ENCODE measurements at regions not wholly inside any gene's neighbourhood (a gene's known extent, or its start where the extent isn't known, plus 50 kb on each side); places are given as distances from the start of the nearest gene placed in this dataset.

DNA sequence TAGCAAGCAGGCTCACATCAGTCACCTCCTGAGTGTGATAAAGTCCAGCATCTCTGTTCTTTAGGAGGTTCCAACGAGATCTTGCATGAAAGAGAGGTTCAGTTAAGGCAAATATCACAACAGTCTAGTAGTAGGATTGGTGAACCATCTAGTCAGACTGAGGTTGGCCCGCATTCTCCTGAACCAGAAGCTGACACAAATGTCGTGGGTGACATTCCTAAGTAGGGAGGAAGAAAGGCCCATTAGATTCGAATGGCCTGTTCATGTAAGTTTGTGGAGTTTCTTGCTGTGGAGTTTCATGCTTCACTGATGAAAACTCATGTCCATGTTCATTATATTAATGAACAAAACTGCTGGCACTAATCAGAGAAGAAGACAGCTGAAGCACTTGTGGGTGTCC, 66.7 kb upstream of the XCR1 start:
- FAIRE-seq, result no peak
- Histone ChIP-seq H3K4me3 (ENCODE audit: low read depth, low read length) (no peak overlapping the region), H3K27me3 (ENCODE audit: control insufficient read depth, insufficient read depth, low read length) (no peaks in the 10 kb centered on the region), H3K36me3 (ENCODE audit: control insufficient read depth, insufficient read depth, low read length) (no peaks in the 10 kb centered on the region)
- DNase-seq (ENCODE audit: low read depth), result no peak
- TF ChIP-seq, protein P1, sequence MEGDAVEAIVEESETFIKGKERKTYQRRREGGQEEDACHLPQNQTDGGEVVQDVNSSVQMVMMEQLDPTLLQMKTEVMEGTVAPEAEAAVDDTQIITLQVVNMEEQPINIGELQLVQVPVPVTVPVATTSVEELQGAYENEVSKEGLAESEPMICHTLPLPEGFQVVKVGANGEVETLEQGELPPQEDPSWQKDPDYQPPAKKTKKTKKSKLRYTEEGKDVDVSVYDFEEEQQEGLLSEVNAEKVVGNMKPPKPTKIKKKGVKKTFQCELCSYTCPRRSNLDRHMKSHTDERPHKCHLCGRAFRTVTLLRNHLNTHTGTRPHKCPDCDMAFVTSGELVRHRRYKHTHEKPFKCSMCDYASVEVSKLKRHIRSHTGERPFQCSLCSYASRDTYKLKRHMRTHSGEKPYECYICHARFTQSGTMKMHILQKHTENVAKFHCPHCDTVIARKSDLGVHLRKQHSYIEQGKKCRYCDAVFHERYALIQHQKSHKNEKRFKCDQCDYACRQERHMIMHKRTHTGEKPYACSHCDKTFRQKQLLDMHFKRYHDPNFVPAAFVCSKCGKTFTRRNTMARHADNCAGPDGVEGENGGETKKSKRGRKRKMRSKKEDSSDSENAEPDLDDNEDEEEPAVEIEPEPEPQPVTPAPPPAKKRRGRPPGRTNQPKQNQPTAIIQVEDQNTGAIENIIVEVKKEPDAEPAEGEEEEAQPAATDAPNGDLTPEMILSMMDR (IDR thresholded peaks at IDR 0.05; ENCODE audit: insufficient read depth, low read length, severe bottlenecking), result no peak

- FAIRE-seq (no peak), DNase-seq (ENCODE audit: low read depth) (no peak)
- H3K36me3 ChIP-seq (ENCODE audit: control insufficient read depth, insufficient read depth, low read length), result no peaks in the 10 kb centered on the region
- H3K4me3 ChIP-seq (ENCODE audit: low read depth, low read length), result no peak overlapping the region
- TF ChIP-seq, protein P1 (IDR thresholded peaks at IDR 0.05; ENCODE audit: insufficient read depth, low read length, severe bottlenecking), result no peak
- no peaks in the 10 kb centered on the region for H3K27me3 ChIP-seq (ENCODE audit: control insufficient read depth, insufficient read depth, low read length)
Measured at GRCh38 chr3:46093327-46093942, 66.2 kb upstream of the XCR1 start.

DNA sequence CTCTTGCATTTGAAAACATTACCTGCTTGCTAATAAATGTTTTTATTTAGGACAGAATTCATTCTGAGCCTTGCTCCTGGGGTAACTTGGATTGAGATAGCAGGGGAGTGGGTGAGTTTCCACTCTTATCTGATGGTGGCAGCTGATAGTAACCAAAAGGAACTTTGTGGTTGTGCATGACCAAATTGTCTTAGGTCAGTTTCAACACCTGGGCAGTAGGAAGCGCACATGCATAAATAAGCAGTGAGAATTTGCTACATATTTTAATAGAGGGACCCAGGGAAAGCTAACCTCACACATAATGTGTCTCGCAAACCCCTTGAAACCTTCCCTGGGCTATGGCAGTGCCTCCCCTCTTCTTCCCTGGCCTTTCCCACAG, 65.4 kb upstream of the XCR1 start:
- FAIRE-seq (no peak), DNase-seq (ENCODE audit: low read depth) (no peak)
- TF ChIP-seq, protein P1 (IDR thresholded peaks at IDR 0.05; ENCODE audit: insufficient read depth, low read length, severe bottlenecking), result no peak
- Histone ChIP-seq H3K4me3 (ENCODE audit: low read depth, low read length) (no peak overlapping the region), H3K27me3 (ENCODE audit: control insufficient read depth, insufficient read depth, low read length) (no peaks in the 10 kb centered on the region), H3K36me3 (ENCODE audit: control insufficient read depth, insufficient read depth, low read length) (no peaks in the 10 kb centered on the region)

GRCh38 chr3:46091741-46092701, 64.7 kb upstream of the XCR1 start:
- TF ChIP-seq, protein P1 (IDR thresholded peaks at IDR 0.05; ENCODE audit: insufficient read depth, low read length, severe bottlenecking), result no peak
- FAIRE-seq (no peak), DNase-seq (ENCODE audit: low read depth) (no peak)
- no peak overlapping the region for H3K4me3 ChIP-seq (ENCODE audit: low read depth, low read length)
- H3K27me3 ChIP-seq (ENCODE audit: control insufficient read depth, insufficient read depth, low read length), result no peaks in the 10 kb centered on the region
- H3K36me3 ChIP-seq (ENCODE audit: control insufficient read depth, insufficient read depth, low read length), result no peaks in the 10 kb centered on the region

DNA sequence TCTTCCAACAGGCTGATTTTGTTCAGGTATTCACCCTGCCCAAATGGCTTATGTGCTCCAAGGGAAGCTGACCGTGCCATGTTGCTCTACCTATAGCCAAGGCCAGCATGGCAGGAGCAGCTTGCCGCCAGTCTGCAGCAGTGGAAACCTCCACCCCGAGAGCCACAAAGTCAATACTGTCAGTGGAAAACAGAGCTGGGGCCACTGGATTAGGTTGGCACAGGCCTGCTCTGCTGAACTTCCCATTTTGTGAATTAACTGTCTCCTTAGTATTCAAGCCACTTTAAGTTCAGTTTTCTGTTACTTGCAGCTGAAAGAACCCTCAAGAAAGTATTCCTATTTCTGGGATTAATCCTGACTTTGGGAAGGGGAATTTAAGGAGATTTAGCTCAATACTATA, 63.8 kb upstream of the XCR1 start:
- DNase-seq (ENCODE audit: low read depth) (no peak), FAIRE-seq (no peak)
- H3K36me3 ChIP-seq (ENCODE audit: control insufficient read depth, insufficient read depth, low read length), result no peaks in the 10 kb centered on the region
- no peak overlapping the region for H3K4me3 ChIP-seq (ENCODE audit: low read depth, low read length)
- TF ChIP-seq, protein P1 (IDR thresholded peaks at IDR 0.05; ENCODE audit: insufficient read depth, low read length, severe bottlenecking), result no peak
- H3K27me3 ChIP-seq (ENCODE audit: control insufficient read depth, insufficient read depth, low read length), result no peaks in the 10 kb centered on the region
